Loucy (cell line): ENCODE measurements at regions not wholly inside any gene's neighbourhood (a gene's known extent, or its start where the extent isn't known, plus 50 kb on each side); places are given as distances from the start of the nearest gene placed in this dataset.

Source experiments
- H2AFZ ChIP-seq: fragments of 200-600 bp; sonication (generic); 2 replicates; pipeline ENCODE4 v1.6.0; 2016; ENCODE audit warnings: antibody characterized with exemption, mild to moderate bottlenecking, low read length, moderate library complexity
- H3F3A ChIP-seq: fragments of 200-600 bp; 2 replicates; pipeline ENCODE4 v1.6.0; 2016; ENCODE audit warnings: antibody characterized with exemption, low read depth, mild to moderate bottlenecking
- H3K27me3 ChIP-seq: fragments of 200-600 bp; sonication (generic); 2 replicates; pipeline ENCODE4 v1.6.1; 2014; ENCODE audit warnings: low read length, mild to moderate bottlenecking; ENCODE audit not compliant: insufficient read depth, poor library complexity, severe bottlenecking
- H3K36me3 ChIP-seq: fragments of 200-600 bp; sonication (generic); 2 replicates; pipeline ENCODE4 v1.6.1; 2016; ENCODE audit warnings: low read length; ENCODE audit not compliant: insufficient read depth
- H3K4me1 ChIP-seq: fragments of 200-600 bp; sonication (generic); 2 replicates; pipeline ENCODE4 v1.5.1; 2014; ENCODE audit warnings: low read length, mild to moderate bottlenecking; ENCODE audit not compliant: insufficient read depth, poor library complexity, severe bottlenecking
- H3K4me2 ChIP-seq: fragments of 200-600 bp; sonication (generic); 2 replicates; pipeline ENCODE4 v1.6.0; 2014; ENCODE audit warnings: antibody characterized with exemption, low read length, low read depth, mild to moderate bottlenecking; ENCODE audit not compliant: poor library complexity, severe bottlenecking
- H3K4me3 ChIP-seq: fragments of 200-600 bp; sonication (generic); 2 replicates; pipeline ENCODE4 v1.5.1; 2014; ENCODE audit warnings: low read length, mild to moderate bottlenecking, mixed read lengths; ENCODE audit not compliant: poor library complexity, severe bottlenecking
- H3K79me2 ChIP-seq: fragments of 200-600 bp; sonication (generic); 2 replicates; pipeline ENCODE4 v1.6.1; 2014; ENCODE audit warnings: low read length; ENCODE audit not compliant: insufficient read depth
- H3K9ac ChIP-seq: fragments of 200-600 bp; sonication (generic); 2 replicates; pipeline ENCODE4 v1.6.0; 2014; ENCODE audit warnings: mild to moderate bottlenecking, low read depth, low read length, moderate library complexity; ENCODE audit not compliant: poor library complexity, severe bottlenecking
- H3K9me2 ChIP-seq: fragments of 200-600 bp; sonication (generic); replicated peaks from 2 replicates; pipeline ENCODE4 v1.6.1; 2016; ENCODE audit warnings: low read depth, low read length, mixed read lengths
- H3K9me3 ChIP-seq: fragments of 200-600 bp; sonication (generic); 2 replicates; pipeline ENCODE4 v1.6.1; 2014; ENCODE audit warnings: mild to moderate bottlenecking, antibody characterized with exemption, low read length, low read depth; ENCODE audit not compliant: insufficient read depth
- H4K20me1 ChIP-seq: fragments of 200-600 bp; sonication (generic); 2 replicates; pipeline ENCODE4 v1.6.0; 2014; ENCODE audit warnings: antibody characterized with exemption, low read length, mild to moderate bottlenecking; ENCODE audit not compliant: insufficient read depth, poor library complexity, severe bottlenecking
- CTCF ChIP-seq: fragments of 200-600 bp; sonication (generic); conservative IDR thresholded peaks from 2 replicates; pipeline ENCODE4 v1.5.1; 2014; ENCODE audit warnings: mild to moderate bottlenecking, antibody characterized with exemption, low read length
- EZH2phosphoT487 ChIP-seq: fragments of 200-600 bp; IDR thresholded peaks from 2 replicates; pipeline ENCODE4 v1.6.1; 2018; ENCODE audit warnings: antibody characterized with exemption, mild to moderate bottlenecking, moderate library complexity, borderline replicate concordance

- H3K36me3 ChIP-seq, result no peaks in the 10 kb centered on the region
- no peak overlapping the region for H3K4me3 ChIP-seq
- no peaks in the 10 kb centered on the region for H3K9me3 ChIP-seq
- no peaks in the 10 kb centered on the region for H3F3A ChIP-seq
- TF ChIP-seq EZH2phosphoT487 (no peak), CTCF (no peak)
- H3K4me1 ChIP-seq, result no peaks in the 10 kb centered on the region
- H3K27me3 ChIP-seq, result no peaks in the 10 kb centered on the region
- no peaks in the 10 kb centered on the region for H4K20me1 ChIP-seq
- H3K9me2 ChIP-seq, result no peaks in the 10 kb centered on the region
- H3K9ac ChIP-seq, result no peak overlapping the region
- H2AFZ ChIP-seq, result no peak overlapping the region
- H3K4me2 ChIP-seq, result no peak overlapping the region
- H3K79me2 ChIP-seq, result no peaks in the 10 kb centered on the region
These were observed 470.1 kb upstream of the ALCAM start for GRCh38 chr3:104896624-104897023.

GRCh38 chr3:104901396-104901795 is 465.3 kb upstream of the ALCAM start:
- Histone ChIP-seq H3F3A (no peaks in the 10 kb centered on the region), H3K9me3 (peaks cover 2% of the 10 kb centered on the region; the same call in 1 of the 2 replicates), H3K4me2 (no peak overlapping the region), H3K36me3 (no peaks in the 10 kb centered on the region), H3K9ac (no peak overlapping the region), H3K27me3 (no peaks in the 10 kb centered on the region), H4K20me1 (no peaks in the 10 kb centered on the region), H3K4me3 (no peak overlapping the region), H3K79me2 (no peaks in the 10 kb centered on the region), H3K4me1 (no peaks in the 10 kb centered on the region), H2AFZ (no peak overlapping the region), H3K9me2 (no peaks in the 10 kb centered on the region)
- TF ChIP-seq EZH2phosphoT487, result no peak
- no peak for TF ChIP-seq CTCF

GRCh38 chr3:104903064-104903463 is 463.6 kb upstream of the ALCAM start:
- no peaks in the 10 kb centered on the region for H3K27me3 ChIP-seq
- no peaks in the 10 kb centered on the region for H3K4me1 ChIP-seq
- TF ChIP-seq EZH2phosphoT487 (no peak), CTCF (no peak)
- no peaks in the 10 kb centered on the region for H3K79me2 ChIP-seq
- no peaks in the 10 kb centered on the region for H3K36me3 ChIP-seq
- no peaks in the 10 kb centered on the region for H3F3A ChIP-seq
- H3K9ac ChIP-seq, result no peak overlapping the region
- H3K9me3 ChIP-seq, result peaks cover 2% of the 10 kb centered on the region; the same call in 1 of the 2 replicates
- no peak overlapping the region for H3K4me3 ChIP-seq
- H3K4me2 ChIP-seq, result no peak overlapping the region
- H3K9me2 ChIP-seq, result no peaks in the 10 kb centered on the region
- H2AFZ ChIP-seq, result no peak overlapping the region
- no peaks in the 10 kb centered on the region for H4K20me1 ChIP-seq
